Neuronal stem cell (in vitro differentiated cells): ENCODE measurements at regions not wholly inside any gene's neighbourhood (a gene's known extent, or its start where the extent isn't known, plus 50 kb on each side); places are given as distances from the start of the nearest gene placed in this dataset.

Experiments used
- DNase-seq: peaks from one replicate; pipeline ENCODE4 v3.0.0-alpha.2; 2013; ENCODE audit warnings: low spot score
- H2AFZ ChIP-seq: one replicate; pipeline ENCODE4 v1.6.1; 2013; ENCODE audit warnings: mild to moderate bottlenecking, low read length, inconsistent platforms
- H2AK5ac ChIP-seq: 2 replicates; pipeline ENCODE4 v1.6.1; 2013; ENCODE audit warnings: low read depth, mild to moderate bottlenecking, inconsistent platforms, low read length, moderate library complexity, mixed read lengths
- H2BK120ac ChIP-seq: 2 replicates; pipeline ENCODE4 v1.6.1; 2013; ENCODE audit warnings: low read depth, mild to moderate bottlenecking, inconsistent platforms, low read length, moderate library complexity, mixed read lengths
- H2BK12ac ChIP-seq: one replicate; pipeline ENCODE4 v1.6.1; 2013; ENCODE audit warnings: low read length, inconsistent platforms
- H2BK15ac ChIP-seq: 2 replicates; pipeline ENCODE4 v1.6.1; 2013; ENCODE audit warnings: mild to moderate bottlenecking, low read length, inconsistent platforms, mixed read lengths
- H2BK5ac ChIP-seq: one replicate; pipeline ENCODE4 v1.6.1; 2013; ENCODE audit warnings: inconsistent platforms, mild to moderate bottlenecking, low read length, moderate library complexity
- H3K14ac ChIP-seq: one replicate; pipeline ENCODE4 v1.6.1; 2013; ENCODE audit warnings: low read length, inconsistent platforms
- H3K18ac ChIP-seq: 2 replicates; pipeline ENCODE4 v1.6.1; 2013; ENCODE audit warnings: low read length, inconsistent platforms
- H3K23ac ChIP-seq: 2 replicates; pipeline ENCODE4 v1.6.1; 2013; ENCODE audit warnings: low read depth, mild to moderate bottlenecking, mixed read lengths, low read length, inconsistent platforms; ENCODE audit not compliant: poor library complexity
- H3K27ac ChIP-seq: replicated peaks from 3 replicates; pipeline ENCODE4 v1.5.1; 2013; ENCODE audit warnings: low read length, inconsistent platforms
- H3K27me3 ChIP-seq, 3 experiments: 2 replicates each; pipeline ENCODE4 v1.6.1; 2013; ENCODE audit warnings: low read length in 3 of 3, mild to moderate bottlenecking in 2 of 3, inconsistent platforms in 1 of 3, low read depth in 1 of 3, mixed read lengths in 1 of 3, moderate library complexity in 1 of 3; ENCODE audit not compliant: control insufficient read depth in 3 of 3, insufficient read depth in 3 of 3
- H3K36me3 ChIP-seq, 2 donors: replicated peaks in 1 of 2; 2 replicates each; pipeline ENCODE4 v1.6.1; 2013; ENCODE audit warnings: low read length in 2 of 2; ENCODE audit not compliant: control insufficient read depth in 2 of 2, insufficient read depth in 2 of 2
- H3K4ac ChIP-seq: 2 replicates; pipeline ENCODE4 v1.6.1; 2013; ENCODE audit warnings: inconsistent platforms, mild to moderate bottlenecking, low read length, moderate library complexity
- H3K4me1 ChIP-seq, 2 donors: 1 replicate in 1 of 2; 2 replicates in 1 of 2; pipeline ENCODE4 v1.6.1; 2013; ENCODE audit warnings: low read length in 2 of 2, low read depth in 1 of 2; ENCODE audit not compliant: control insufficient read depth in 2 of 2, insufficient read depth in 1 of 2
- H3K4me2 ChIP-seq: one replicate; pipeline ENCODE4 v1.6.1; 2013; ENCODE audit warnings: mild to moderate bottlenecking, low read length, inconsistent platforms; ENCODE audit not compliant: insufficient read depth, poor library complexity, severe bottlenecking
- H3K4me3 ChIP-seq, 2 donors: 2 replicates each; pipeline ENCODE4 v1.5.1; 2013; ENCODE audit warnings: low read length in 2 of 2, mild to moderate bottlenecking in 2 of 2, inconsistent platforms in 1 of 2, moderate library complexity in 1 of 2
- H3K79me1 ChIP-seq: one replicate; pipeline ENCODE4 v1.6.1; 2013; ENCODE audit warnings: low read depth, mild to moderate bottlenecking, inconsistent platforms, low read length, moderate library complexity
- H3K9ac ChIP-seq: one replicate; pipeline ENCODE4 v1.6.1; 2013; ENCODE audit warnings: mild to moderate bottlenecking, low read depth, low read length, inconsistent platforms; ENCODE audit not compliant: poor library complexity
- H3K9me3 ChIP-seq, 2 donors: replicated peaks in 1 of 2; 2 replicates each; pipeline versions ENCODE3 to v1.6.1; 2013; ENCODE audit warnings: low read length in 2 of 2, mild to moderate bottlenecking in 2 of 2, inconsistent platforms in 1 of 2, low read depth in 1 of 2, mixed read lengths in 1 of 2, moderate library complexity in 1 of 2; ENCODE audit not compliant: control insufficient read depth in 2 of 2, insufficient read depth in 1 of 2
- H4K8ac ChIP-seq: one replicate; pipeline ENCODE4 v1.6.1; 2013; ENCODE audit warnings: low read depth, mild to moderate bottlenecking, inconsistent platforms, low read length, moderate library complexity
- H4K91ac ChIP-seq: one replicate; pipeline ENCODE4 v1.6.1; 2013; ENCODE audit warnings: low read length, low read depth, mild to moderate bottlenecking, inconsistent platforms; ENCODE audit not compliant: poor library complexity
- WGBS, 2 donors: extraction: QIAGEN DNeasy Blood & Tissue Kit; methylation state at CpG; one replicate each; pipeline ENCODE4 v1.1.7; 2013; ENCODE audit warnings: missing lambda C conversion rate in 2 of 2, mixed read lengths in 1 of 2; ENCODE audit not compliant: insufficient read length in 2 of 2, insufficient replicate concordance in 1 of 2; ENCODE audit errors: extremely low coverage in 2 of 2; 5-methylcytosine and 5-hydroxymethylcytosine counted together

DNA sequence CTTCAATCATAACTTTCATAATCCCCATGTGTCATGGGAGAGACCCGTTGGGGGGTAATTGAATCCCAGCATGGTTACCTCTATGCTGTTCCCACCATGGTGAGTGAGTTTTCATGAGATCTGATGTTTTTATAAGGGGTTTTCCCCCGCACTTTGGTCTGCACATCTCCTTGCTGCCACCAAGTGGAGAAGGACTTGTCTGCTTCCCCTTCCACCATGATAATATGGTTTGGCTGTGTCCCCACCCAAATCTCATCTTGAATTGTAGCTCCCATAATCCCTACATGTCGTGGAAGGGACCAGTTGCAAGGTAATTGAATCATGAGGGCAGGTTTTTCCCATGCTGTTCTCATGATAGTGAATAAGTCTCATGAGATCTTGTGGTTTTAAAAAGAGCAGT, 524.9 kb downstream of the SLITRK5 start:
- Histone ChIP-seq H3K14ac (no peak overlapping the region), H3K27ac (no peak overlapping the region), H2BK120ac (no peak overlapping the region), H4K91ac (no peak overlapping the region), H3K18ac (no peak overlapping the region), H2BK5ac (no peak overlapping the region), H3K4me1 (no peaks in the 10 kb centered on the region), H3K27me3 (no peaks in the 10 kb centered on the region), H3K4me2 (no peak overlapping the region), H3K9ac (no peak overlapping the region), H2BK15ac (no peak overlapping the region), H2AK5ac (no peak overlapping the region), H3K4me3 (no peak overlapping the region), H3K9me3 (no peaks in the 10 kb centered on the region), H3K79me1 (no peaks in the 10 kb centered on the region), H2BK12ac (no peak overlapping the region), H3K36me3 (no peaks in the 10 kb centered on the region), H4K8ac (no peak overlapping the region), H3K23ac (no peak overlapping the region), H3K4ac (no peak overlapping the region), H2AFZ (no peak overlapping the region)
- WGBS, 2 donors = no CpG with 5 or more reads among the region's 3 CpGs
- DNase-seq = no peak

DNA sequence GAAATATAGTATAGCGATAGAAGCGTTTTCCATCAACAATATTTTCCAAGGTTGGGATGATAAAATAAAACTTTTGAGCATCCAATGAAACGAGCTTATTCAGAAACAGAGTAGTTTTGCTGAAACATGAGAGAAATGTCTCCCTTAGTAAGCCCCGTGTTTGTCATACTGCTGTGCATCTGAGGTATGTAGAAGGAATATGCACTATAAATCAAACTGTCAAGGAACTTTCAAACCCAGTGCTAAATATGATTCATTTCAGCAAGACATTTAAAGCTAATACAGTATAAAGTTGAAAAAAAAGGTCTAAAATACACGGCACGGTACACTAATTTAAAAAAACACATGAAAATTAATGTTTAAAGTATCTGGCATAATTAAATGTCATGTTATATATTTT, 546.2 kb downstream of the SLITRK5 start:
- Histone ChIP-seq H3K23ac (no peak overlapping the region), H3K9me3 (no peaks in the 10 kb centered on the region), H3K18ac (no peak overlapping the region), H2BK15ac (no peak overlapping the region), H3K9ac (no peak overlapping the region), H3K36me3 (no peaks in the 10 kb centered on the region), H3K27me3 (no peaks in the 10 kb centered on the region), H3K4me2 (no peak overlapping the region), H2BK120ac (no peak overlapping the region), H4K91ac (no peak overlapping the region), H3K27ac (no peak overlapping the region), H4K8ac (no peak overlapping the region), H3K14ac (no peak overlapping the region), H3K4me1 (no peaks in the 10 kb centered on the region), H2AK5ac (no peak overlapping the region), H3K79me1 (no peaks in the 10 kb centered on the region), H2BK12ac (no peak overlapping the region), H2AFZ (no peak overlapping the region), H3K4me3 (no peak overlapping the region), H2BK5ac (no peak overlapping the region), H3K4ac (no peak overlapping the region)
- no peak for DNase-seq
- WGBS, 2 donors = 100% methylated on average over 1 of the region's 6 CpGs; no CpG with 5 or more reads in 1 of the 2 donors

DNA sequence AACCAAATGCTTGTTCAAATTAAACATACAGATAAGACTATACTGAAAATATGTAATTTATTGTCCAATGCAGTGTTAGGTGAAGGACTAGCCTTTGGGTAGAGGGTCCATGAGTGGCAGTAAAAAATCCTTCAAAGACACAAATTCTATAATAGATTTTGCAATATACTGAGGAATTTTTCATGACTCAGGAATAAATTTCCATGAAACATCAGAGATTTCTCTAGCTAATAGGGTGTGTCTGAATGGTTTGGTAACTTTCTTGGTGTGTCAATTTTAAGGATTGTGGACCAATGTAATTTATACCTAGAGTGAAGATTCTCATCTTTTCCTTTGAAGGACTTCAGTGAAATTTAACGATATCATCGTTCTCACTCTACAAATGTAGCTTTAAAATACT, 546.7 kb downstream of the SLITRK5 start:
- Histone ChIP-seq H4K8ac (no peak overlapping the region), H3K4me3 (no peak overlapping the region), H3K4ac (no peak overlapping the region), H3K36me3 (no peaks in the 10 kb centered on the region), H3K9me3 (no peaks in the 10 kb centered on the region), H3K27ac (no peak overlapping the region), H2BK15ac (no peak overlapping the region), H2BK5ac (no peak overlapping the region), H2AK5ac (no peak overlapping the region), H3K18ac (no peak overlapping the region), H4K91ac (no peak overlapping the region), H3K4me1 (no peaks in the 10 kb centered on the region), H3K79me1 (no peaks in the 10 kb centered on the region), H3K27me3 (no peaks in the 10 kb centered on the region), H3K4me2 (no peak overlapping the region), H2AFZ (no peak overlapping the region), H3K14ac (no peak overlapping the region), H2BK12ac (no peak overlapping the region), H3K23ac (no peak overlapping the region), H2BK120ac (no peak overlapping the region), H3K9ac (no peak overlapping the region)
- WGBS, 2 donors = no CpG with 5 or more reads among the region's 2 CpGs
- DNase-seq = no peak

DNA sequence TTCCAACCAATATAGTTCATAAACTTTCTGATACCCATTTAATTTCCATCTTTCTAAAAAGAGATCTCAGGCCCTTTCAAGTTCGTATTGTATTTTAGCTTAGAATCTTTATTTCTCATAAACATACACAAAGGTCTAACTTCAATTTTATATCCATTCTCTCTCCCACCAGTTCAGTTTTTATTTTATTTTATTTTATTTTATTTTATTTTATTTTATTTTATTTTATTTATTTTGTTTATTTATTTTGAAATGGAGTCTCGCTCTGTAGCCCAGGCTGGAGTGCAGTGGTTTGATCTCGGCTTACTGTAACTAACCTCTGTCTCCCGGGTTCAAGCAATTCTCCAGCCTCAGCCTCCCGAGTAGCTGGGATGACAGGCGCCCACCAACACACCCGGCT, 552.8 kb downstream of the SLITRK5 start:
- Histone ChIP-seq H2BK12ac (no peak overlapping the region), H3K4me1 (no peaks in the 10 kb centered on the region), H4K91ac (no peak overlapping the region), H3K79me1 (no peaks in the 10 kb centered on the region), H3K23ac (no peak overlapping the region), H3K4me3 (no peak overlapping the region), H2BK15ac (no peak overlapping the region), H3K14ac (no peak overlapping the region), H2AK5ac (no peak overlapping the region), H2BK120ac (no peak overlapping the region), H3K4me2 (no peak overlapping the region), H3K9me3 (no peaks in the 10 kb centered on the region), H3K4ac (no peak overlapping the region), H3K9ac (no peak overlapping the region), H3K27ac (no peak overlapping the region), H2AFZ (no peak overlapping the region), H3K18ac (no peak overlapping the region), H3K27me3 (no peaks in the 10 kb centered on the region), H3K36me3 (no peaks in the 10 kb centered on the region), H4K8ac (no peak overlapping the region), H2BK5ac (no peak overlapping the region)
- DNase-seq = no peak
- no CpG with 5 or more reads among the region's 7 CpGs for whole genome bisulfite sequencing, 2 donors
